NCI-H524 treated with DMSO at 0.1 percent for 48 hours (cell line): ENCODE measurements at regions not wholly inside any gene's neighbourhood (a gene's known extent, or its start where the extent isn't known, plus 50 kb on each side); places are given as distances from the start of the nearest gene placed in this dataset.
A peak's percentile ranks its signal among the peaks of the same experiment; 100 is the strongest.

Experiments
- DNase-seq: peaks from one replicate; lab custom pipeline; 2025; lab: John Stamatoyannopoulos, UW

DNA sequence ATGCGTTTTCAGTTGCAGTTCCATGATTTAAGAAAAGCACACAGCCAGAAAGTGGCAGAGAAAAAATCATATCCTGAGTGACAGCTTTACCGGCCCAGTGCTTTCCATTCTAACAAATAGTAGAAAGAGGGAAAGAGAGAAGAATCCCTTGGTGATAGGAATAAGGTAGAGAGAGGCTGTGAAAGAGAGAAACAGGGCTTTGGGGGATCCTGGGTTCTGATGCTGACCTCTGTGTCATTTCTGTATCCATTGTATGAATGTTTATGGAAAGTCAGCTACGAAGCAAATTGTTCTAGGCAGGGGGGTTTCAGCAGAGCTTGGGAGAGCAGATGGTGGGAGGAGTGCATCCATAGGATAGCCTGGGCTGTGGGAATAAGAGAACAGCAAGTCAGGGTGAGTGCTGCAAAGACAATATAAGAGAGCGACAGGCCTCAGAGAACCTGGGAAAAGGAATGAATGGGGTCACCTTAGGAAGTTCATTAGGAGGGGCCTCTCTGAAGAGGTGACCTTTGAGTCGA, 203.4 kb upstream of the TNP1 start:
- no peak for DNase-seq

DNA sequence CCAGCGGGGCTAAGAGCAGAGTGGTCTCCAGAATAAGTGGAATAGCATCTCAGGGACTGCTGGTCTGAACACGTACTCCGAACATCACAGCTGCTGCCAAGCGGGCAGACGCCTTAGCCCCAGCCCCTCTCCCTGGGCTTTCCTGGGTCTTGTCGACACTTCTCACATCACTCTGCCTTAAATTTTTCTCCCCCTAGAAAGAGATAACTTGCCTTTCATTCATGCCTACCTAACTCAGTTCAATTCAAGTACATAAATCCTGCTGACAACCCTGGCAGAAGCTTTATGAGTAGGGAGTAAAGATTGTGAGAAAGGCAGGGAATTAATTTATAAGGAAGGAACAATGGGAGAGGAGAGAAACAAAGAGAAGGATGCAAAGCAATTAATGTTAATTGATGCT, 202.9 kb upstream of the TNP1 start:
- no peak for DNase-seq

DNA sequence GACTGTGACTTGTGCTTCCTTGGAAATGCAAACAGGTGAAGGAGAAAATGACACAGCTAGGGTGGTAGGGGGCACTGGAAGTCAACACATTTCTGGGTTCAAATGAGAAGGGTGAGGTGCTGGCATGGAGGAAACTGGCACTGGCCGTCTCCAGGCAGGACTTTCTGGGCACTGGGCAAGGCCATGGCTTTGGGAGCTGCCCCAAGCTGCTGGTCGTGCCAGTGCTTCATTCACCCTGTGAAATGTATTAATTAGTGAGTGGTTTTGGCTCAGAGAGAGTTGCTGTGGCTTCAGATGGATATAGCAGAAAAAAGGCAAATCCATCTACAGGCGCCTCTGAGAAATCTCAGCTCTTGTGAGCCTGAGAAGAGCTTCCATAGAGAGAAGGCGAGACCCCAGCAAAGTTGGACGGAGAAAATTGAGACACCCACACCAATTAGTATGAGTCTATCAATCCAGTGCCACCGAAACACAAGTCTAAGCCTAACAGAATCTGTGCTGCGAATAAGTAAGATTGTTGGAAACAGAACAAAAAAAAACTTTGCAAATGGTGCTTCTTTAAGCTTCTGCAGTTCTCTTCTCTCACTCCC, 202.1 kb upstream of the TNP1 start:
- no peak for DNase-seq

DNA sequence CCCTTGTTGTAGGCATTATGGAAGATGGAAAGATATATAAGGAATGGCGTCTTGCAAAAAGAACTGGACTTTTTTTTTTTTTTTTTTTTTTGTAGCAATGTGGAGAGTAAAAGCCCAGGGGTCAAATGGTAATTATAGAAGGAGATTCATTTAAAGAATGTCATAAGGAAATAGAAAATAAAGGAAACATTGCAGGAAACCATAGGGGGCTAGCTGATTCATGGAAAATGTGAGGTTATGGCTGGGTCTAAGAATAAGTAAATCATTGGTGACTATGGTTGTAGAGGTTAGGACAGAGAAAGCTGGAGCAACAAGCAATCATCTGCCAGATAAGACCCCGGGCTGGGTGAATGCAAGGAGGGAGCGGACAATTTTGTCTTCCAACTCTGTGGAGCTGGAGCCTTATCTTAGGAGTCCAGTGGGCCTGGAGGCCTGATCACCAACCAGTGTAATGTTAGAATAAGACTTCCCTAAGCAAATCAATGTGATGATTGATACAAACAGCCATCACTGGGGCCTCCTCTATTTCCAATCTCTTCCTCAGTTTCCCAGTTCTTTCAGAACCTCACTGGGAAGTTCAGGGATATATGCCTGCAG, 201.2 kb upstream of the TNP1 start:
- DNase-seq: no peak

DNA sequence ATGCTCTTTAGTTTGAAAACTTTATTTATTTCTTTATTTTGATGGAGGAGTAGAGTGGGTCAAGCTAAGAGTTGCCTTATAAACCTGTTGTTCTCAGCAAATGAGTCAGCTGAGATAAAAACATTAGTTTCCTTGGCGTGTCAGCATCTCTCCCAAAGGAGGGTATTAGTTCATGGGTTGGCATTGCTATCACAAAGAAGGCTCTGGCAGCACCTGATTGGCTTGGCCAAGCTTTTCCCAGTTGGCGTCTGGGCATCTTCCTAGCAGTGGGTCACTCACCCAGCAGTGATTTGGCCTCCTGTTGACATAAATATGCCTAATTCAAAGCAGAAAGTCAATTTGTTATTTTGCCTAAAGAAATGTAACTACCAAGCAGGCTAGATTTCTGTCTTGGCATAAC, 200.7 kb upstream of the TNP1 start:
- DNase-seq: no peak

DNA sequence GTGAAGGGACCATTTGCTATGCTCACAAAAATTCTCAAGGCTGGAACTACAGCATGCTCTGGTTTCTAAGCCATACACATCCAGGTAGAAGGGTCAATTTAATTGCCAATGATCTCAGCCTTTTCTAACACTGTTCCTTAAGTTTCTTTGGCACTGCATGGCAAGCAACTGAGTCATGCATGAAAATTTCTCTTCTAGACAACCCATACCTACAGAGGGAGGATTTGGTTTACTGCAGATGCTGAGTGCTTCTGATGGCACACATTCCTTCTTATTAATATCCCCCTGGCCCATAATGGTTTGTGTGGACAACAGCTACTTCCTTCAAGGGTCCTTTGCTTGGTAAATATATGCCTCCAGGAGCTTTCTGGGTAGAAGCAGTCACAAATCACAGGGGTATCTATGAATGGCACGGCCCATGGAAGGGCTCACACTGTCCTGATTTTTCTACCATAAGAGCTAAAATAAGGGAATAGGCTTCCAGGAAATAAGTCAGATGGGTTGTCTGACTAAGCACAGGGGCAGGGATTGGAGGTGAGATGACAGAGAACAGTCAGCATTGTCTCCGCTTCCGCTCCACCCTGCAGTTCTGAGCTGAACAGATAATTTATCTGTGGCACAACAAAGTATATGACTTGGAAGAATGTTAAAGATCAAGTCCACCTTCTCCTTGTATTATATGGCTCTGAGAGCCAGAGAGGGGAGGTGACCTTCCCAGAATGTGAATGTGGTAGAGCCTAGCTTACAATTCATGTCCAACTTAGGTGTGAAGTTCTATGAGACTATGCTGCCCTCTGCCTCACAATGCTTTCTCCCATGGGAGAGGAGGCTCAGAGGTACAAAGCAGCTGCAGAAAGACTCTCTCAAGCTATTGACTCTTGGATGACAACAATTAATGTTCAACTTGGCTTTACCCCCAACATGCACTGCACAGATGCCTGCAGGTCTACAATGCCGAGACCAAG, 199.2 kb upstream of the TNP1 start:
- no peak for DNase-seq

DNA sequence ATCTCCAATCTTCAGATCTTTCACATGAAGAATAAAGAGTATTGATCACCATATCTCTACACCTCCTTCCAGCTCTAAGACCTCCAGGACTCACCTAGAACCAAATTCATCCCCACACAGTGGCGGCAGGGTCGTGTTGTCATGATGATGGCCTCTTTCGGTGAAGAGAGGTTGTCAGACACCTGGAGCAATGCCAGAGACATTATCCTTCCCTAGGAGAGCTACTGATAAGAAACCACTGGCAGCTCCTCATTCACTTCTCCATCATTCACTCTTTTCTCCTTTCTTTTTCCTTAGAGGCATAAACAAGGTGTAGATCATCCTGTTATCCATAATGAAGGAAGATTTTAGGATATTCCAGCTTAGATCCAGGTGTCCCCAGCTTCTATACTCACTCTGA, 197.9 kb upstream of the TNP1 start:
- DNase-seq: no peak

DNA sequence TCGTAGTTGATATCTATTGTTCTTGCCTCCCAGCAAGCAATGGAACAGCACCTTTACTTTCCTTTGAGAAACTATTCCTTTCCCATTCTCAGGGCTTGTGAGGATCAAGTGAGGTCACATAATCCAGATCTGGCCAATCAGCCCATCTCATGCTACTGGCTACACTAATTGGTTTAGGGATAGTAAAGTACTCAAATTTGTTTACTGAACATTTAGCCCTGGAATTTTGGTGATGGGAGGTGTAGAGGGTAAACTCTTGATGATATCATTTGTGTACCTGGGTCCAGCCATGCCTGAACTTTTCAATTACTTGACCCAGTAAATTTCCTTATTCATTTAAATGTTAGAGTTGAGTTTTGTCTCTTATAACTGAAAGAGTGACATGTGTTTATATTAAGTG, 195.8 kb upstream of the TNP1 start:
- no peak for DNase-seq

DNA sequence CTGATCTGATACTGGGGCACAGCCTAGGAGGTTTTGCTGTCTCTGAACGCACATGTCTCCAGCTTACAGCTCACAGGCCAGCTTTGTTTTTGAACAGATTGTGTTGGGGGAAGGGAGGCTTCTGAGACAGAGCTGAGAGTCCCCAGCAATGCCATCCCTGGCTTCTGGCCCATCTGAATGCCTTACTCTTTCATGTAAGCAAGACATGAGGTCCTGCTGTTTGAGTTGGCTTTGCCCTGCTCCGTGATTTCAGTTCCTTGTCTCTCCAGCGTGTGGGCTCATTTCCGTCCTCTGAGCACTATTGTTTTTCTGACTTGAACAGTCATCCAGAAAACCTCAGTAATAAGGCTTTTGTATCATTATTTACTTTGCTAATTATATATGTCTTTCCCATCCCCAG, 194.9 kb upstream of the TNP1 start:
- DNase-seq: peak; percentile 7

DNA sequence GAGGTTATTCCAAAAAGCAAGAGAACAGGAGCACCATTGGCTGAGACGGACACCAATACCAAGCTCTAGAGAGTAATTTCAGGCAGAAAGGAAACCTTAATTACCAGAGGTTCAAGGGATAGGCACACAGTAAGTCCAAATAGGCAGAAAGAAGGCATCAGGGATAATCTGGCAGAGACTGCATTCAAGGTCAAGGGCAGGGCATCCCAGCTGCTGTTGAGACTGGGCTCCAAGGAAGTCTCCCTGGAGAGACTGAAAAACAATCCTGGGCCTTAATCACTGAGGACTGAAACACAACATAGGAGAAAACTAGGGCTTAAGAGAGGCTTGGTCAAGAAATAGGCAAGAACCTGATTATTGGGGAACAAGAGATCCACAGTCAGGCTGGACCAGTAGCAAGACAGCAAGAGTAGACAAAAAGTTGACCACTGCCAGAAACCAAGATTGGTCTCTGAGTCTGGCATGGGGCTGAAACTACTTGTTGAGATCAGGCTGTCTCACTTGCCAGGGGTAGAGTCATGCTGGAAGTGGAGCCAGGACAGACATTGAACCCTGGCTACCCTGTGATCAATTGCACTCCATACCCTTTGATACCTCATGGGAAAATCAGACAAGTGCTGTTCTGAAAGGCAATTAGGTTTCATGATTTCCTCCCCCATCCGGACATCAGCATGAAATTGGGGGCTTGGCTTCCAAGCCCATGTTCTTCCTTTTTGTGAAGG, 193.2 kb upstream of the TNP1 start:
- DNase-seq: no peak

DNA sequence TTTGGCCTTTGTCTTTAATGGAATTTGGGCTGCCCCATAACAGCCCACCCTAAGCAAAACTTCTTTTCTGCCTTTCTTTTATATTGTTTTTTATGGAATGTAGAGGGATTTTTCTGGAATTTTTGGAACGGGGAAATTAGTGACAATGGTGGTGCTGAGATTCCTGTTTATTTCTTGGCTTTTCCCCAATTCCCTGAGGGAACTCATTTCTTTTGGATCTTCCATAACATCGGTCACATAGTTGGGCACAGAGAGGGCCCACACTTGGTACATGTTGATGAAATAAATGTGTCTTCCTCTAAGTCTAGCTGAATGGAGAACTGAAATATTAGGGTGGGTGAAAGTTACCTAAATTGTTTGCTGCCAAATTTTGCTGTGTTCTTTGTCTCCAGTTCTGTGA, 191.6 kb upstream of the TNP1 start:
- no peak for DNase-seq

DNA sequence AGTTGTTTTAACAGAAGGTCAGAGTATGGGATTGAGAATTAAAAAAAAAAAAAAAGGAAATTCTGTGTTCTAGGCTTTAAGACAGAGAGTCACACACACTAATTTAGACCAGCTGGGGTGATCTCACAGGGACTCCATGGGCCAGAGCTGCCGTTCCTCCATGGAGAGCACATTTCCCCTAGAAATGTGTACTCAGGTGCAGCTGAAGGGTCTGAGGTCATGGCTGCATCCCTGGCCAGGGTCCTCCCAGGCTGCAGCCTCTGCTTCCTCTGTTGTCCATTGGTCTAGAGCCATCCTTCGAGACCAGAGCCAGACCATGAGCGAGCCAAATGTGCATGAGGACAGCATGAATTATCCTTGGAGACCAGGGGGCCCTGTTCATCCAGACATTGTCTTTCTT, 190.1 kb upstream of the TNP1 start:
- DNase-seq: no peak

DNA sequence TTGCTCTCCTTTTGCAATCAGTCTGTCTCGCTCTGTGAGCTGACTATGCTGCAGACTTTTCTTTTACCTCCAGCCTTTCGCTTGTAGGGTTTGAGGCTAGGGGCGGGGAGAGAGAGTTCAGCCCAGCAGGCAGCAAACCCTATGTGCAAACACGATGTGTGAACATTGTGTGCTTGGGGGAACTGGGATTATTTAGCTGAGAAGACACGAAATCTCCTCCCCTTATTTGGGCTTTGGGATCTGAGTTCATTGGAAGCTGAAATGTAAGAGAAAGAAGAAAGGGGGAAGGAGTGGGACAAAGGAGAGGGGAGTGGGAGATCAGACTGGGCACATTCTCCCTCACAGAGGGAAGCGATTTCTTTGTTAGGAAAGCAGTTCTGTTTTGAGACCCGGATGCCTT, 189.6 kb upstream of the TNP1 start:
- no peak for DNase-seq

DNA sequence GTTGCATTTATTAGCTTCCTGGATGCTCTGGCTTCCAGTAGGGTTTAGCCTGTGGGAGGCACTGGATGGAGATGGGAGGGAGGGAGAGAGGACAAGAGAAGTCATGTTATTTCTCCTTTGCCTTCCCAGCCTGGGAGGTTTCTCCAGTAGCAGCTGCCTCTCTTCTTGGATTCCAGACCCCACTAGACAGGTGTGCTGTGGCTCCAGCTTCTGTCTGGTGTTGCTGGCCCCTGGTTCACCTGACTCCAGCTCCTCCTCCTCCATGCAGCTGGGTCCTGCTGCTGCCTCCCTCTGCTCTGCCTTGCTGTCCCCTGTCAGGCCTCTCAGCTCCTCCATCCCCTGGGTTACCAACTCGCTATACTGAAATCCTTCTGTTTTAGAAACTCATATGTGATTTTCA, 188.9 kb upstream of the TNP1 start:
- DNase-seq: no peak

DNA sequence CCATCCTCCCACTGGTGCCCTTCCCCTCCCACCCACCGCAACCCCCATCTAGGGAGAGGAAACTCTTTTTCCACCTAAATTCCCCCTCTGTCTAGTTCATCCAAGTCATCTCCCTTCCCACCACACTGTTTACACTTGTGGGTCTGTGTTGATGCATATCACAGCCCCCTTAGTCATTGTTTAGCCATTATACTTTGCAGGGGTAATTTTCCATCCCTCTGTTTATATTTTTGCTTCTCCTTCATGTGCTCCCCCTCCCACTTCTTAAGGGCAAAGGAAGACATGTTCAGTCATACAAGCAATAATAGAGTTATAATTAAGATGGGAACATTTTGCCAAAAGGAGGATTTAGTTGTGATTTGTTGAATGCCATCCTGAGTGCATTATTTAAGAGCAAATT, 187.8 kb upstream of the TNP1 start:
- no peak for DNase-seq

DNA sequence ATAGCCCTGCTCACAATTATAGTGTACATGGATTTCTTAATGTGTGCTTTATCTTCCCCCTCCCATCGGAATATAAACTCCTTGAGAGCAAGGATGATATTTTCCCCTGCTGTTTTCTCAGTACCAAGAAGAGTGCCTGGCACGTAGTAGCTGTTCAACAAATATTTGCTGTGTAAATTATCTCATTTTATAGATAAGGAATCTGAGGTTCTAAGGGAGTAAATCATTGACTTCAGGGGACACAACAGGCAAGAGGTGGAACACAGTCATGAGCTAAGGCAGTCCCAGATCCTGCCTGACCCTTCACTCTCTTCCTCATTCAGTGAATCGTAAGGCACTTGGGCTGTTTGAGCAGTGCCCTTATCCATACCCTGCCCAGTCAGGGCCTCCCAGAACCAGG, 187.3 kb upstream of the TNP1 start:
- DNase-seq: no peak

DNA sequence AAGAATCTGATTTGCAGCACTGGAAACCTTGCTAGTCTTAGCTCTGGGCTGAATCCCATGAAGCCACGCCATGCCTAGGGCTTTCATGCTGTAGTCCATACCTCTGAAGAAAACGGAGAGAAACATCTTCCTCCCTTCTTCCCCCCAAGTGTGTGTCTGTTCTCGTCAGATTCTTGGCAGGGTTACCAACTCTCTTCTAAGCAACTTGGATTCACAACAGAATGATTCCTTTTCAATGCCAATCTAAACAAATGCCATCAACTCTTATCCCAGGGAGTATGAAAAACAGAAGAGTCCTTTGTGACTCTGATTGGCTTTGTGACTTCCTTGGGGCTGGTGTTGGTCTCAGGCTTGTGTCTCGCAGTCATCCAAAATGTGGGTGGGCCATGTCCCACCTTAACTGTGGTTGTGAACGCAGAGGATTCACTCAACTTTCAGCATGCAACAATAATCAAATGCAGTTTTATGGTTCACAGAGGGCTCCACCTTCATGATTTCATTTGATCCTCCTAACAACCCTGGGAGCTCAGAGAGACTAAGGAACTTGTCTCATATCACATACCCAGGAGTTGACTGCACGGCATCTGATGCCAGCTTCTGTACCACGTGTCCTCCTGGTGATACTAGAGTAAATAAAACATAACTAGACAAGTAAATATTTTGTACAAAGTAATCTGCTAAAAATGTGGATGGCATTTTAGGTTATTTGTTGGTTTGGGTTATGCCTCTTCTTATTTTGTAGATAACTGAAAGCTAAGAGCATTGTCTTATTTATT, 186.0 kb upstream of the TNP1 start:
- DNase-seq: no peak

DNA sequence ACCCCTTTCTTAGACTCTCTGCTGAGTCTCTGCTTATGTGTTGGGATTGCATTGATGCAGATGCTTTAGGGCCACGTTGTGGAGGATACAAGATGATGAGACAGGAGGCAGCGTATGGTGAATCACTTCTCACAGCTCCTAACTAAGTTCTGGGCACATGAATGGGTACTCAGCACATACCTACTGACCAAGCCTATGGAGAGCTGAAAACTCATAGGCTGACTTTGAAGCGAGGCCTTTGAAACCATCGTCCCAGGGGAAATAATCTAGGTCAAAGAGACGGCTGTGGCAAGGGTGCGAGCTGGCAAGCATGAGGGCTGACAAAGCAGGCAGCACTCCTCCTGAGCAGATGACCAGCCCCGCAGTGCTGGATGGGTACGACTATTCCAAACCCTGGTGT, 180.2 kb upstream of the TNP1 start:
- DNase-seq: no peak

DNA sequence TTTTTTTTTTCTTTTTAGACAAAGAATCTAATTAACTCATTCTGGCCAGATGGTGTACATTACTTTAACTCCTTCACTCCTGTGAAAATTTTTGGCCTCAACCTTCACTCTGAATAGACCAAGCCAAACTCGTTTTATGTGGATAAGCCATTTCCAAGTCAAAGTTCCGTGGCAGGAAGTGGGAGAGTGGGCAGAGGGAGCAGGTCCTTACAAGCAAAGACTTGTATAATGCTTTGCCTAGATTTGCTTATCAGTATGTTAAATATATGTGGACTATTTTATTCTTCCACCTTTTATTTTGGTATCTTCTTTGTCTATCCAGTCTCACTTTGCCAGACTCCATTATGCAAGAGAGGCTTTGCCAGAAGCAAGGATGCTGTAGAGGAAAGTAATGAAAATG, 178.1 kb upstream of the TNP1 start:
- no peak for DNase-seq

DNA sequence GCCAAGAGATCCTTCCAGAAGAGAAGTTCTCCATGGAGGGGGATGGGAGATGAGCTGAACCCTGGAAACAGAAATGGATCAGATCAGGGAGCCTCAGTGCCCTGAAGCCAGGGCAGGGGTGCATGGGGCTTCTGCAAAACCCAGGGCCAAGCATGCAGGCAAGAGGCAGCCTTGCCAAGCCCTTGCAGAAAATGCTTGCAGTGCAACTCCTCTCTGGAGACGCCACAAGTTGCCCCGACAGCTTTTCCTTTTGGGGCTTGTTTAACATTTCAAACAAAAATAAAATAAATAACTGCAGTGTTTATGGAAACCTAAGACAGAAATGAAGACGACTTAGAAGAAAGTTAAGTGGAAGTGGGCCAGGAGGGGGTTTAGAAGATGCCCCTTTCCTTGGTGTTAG, 177.5 kb upstream of the TNP1 start:
- DNase-seq: no peak

DNA sequence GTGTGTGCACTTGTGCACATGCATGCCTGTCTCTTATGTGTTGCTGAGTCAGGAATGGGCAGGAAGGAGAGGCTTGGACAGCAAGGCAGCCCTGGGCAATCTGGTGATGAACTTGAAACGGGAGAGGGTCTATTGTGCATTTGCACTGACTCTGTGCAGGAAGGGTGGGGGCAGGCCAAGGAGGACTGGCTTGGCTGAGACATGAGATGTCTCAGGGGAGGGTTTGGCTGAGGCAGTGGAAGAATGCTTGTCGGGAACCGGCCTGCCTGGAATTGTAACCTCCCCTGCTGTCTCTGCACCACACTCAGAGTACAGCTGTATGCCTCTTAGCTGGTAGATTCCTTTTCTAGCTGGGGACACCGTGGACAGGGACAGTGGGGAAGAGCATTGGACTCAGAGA, 176.1 kb upstream of the TNP1 start:
- DNase-seq: no peak

DNA sequence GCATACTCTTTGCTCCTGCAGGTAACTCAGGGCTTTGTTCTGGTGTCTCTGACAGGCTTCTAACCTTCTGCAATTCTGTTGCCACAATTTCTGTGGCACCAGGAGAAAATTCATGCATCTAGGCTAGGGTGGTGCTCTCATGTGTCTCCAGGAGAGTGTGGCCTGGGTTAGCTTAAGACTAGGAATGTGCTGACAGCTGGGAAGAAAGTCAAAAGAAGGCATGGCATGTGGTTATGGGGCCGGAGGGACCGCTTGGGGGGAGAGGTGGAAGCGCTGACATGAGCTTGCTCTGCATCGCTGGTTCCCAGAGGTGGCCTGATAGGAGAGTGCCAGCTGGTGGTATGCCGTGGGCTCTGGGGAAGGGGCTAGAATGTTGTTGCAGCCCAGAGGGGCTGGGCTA, 173.3 kb upstream of the TNP1 start:
- DNase-seq: no peak
